ACC112 (cell line): ENCODE measurements at regions not wholly inside any gene's neighbourhood (a gene's known extent, or its start where the extent isn't known, plus 50 kb on each side); places are given as distances from the start of the nearest gene placed in this dataset.

Source experiments
- H2AFZ ChIP-seq: fragments of 200-600 bp; sonication (generic); one replicate; pipeline ENCODE4 v1.6.0; 2017; ENCODE audit warnings: antibody characterized with exemption, low read length; ENCODE audit not compliant: unreplicated experiment
- H3K27ac ChIP-seq: fragments of 200-600 bp; sonication (generic); 2 replicates; pipeline ENCODE4 v1.5.1; 2014; ENCODE audit warnings: low read depth, mild to moderate bottlenecking, antibody characterized with exemption, low read length, moderate library complexity
- H3K27me3 ChIP-seq: fragments of 200-600 bp; sonication (generic); 2 replicates; pipeline ENCODE4 v1.6.1; 2014; ENCODE audit warnings: mild to moderate bottlenecking, antibody characterized with exemption, low read length, moderate library complexity, mixed read lengths; ENCODE audit not compliant: insufficient read depth
- H3K36me3 ChIP-seq: fragments of 200-600 bp; sonication (generic); 2 replicates; pipeline ENCODE4 v1.6.1; 2016; ENCODE audit warnings: mild to moderate bottlenecking, antibody characterized with exemption, low read length, moderate library complexity, mixed read lengths; ENCODE audit not compliant: insufficient read depth
- H3K4me1 ChIP-seq: fragments of 200-600 bp; sonication (generic); one replicate; pipeline ENCODE4 v1.6.1; 2016; ENCODE audit warnings: low read length, mixed read lengths; ENCODE audit not compliant: insufficient read depth, unreplicated experiment, control insufficient read depth
- H3K4me3 ChIP-seq: fragments of 200-600 bp; sonication (generic); 2 replicates; pipeline ENCODE4 v1.5.1; 2014; ENCODE audit warnings: mild to moderate bottlenecking, low read depth, low read length
- H3K79me2 ChIP-seq: fragments of 200-600 bp; sonication (generic); one replicate; pipeline ENCODE4 v1.6.0; 2016; ENCODE audit warnings: low read length; ENCODE audit not compliant: control insufficient read depth, unreplicated experiment, insufficient read depth

- H3K79me2 ChIP-seq: no peaks in the 10 kb centered on the region
These were observed 451.5 kb upstream of the MDFIC2 start for GRCh38 chr3:70763894-70764293.

GRCh38 chr3:70757658-70758057, 445.2 kb upstream of the MDFIC2 start:
- Histone ChIP-seq H3K27me3 (no peaks in the 10 kb centered on the region), H3K4me3 (no peak overlapping the region), H3K27ac (no peak overlapping the region), H3K4me1 (no peaks in the 10 kb centered on the region), H3K36me3 (no peaks in the 10 kb centered on the region), H3K79me2 (no peaks in the 10 kb centered on the region), H2AFZ (no peak overlapping the region)

More at GRCh38 chr3:70763894-70764293, 451.5 kb upstream of the MDFIC2 start:
- Histone ChIP-seq H3K4me3 (no peak overlapping the region), H3K4me1 (no peaks in the 10 kb centered on the region), H3K27me3 (no peaks in the 10 kb centered on the region), H2AFZ (no peak overlapping the region), H3K36me3 (no peaks in the 10 kb centered on the region), H3K27ac (no peak overlapping the region)

- no peak overlapping the region for H2AFZ ChIP-seq
- no peak overlapping the region for H3K27ac ChIP-seq
- H3K4me3 ChIP-seq: no peak overlapping the region
- H3K79me2 ChIP-seq: no peaks in the 10 kb centered on the region
- H3K36me3 ChIP-seq: no peaks in the 10 kb centered on the region
- no peaks in the 10 kb centered on the region for H3K27me3 ChIP-seq
- H3K4me1 ChIP-seq: no peaks in the 10 kb centered on the region
These were observed 443.1 kb upstream of the MDFIC2 start for GRCh38 chr3:70755526-70755925.

- no peaks in the 10 kb centered on the region for H3K27me3 ChIP-seq
- no peaks in the 10 kb centered on the region for H3K4me1 ChIP-seq
- no peak overlapping the region for H3K4me3 ChIP-seq
- H3K27ac ChIP-seq: no peak overlapping the region
- no peak overlapping the region for H2AFZ ChIP-seq
- H3K79me2 ChIP-seq: no peaks in the 10 kb centered on the region
- no peaks in the 10 kb centered on the region for H3K36me3 ChIP-seq
These were observed 441.9 kb upstream of the MDFIC2 start for GRCh38 chr3:70754314-70754713.

GRCh38 chr3:70753572-70753971, 441.1 kb upstream of the MDFIC2 start:
- no peak overlapping the region for H2AFZ ChIP-seq
- no peaks in the 10 kb centered on the region for H3K79me2 ChIP-seq
- H3K27me3 ChIP-seq: no peaks in the 10 kb centered on the region
- no peak overlapping the region for H3K27ac ChIP-seq
- H3K4me1 ChIP-seq: no peaks in the 10 kb centered on the region
- no peaks in the 10 kb centered on the region for H3K36me3 ChIP-seq
- no peak overlapping the region for H3K4me3 ChIP-seq

GRCh38 chr3:70752051-70752450, 439.6 kb upstream of the MDFIC2 start:
- Histone ChIP-seq H3K27me3 (no peaks in the 10 kb centered on the region), H3K79me2 (no peaks in the 10 kb centered on the region), H3K4me1 (no peaks in the 10 kb centered on the region), H2AFZ (no peak overlapping the region), H3K4me3 (no peak overlapping the region), H3K36me3 (no peaks in the 10 kb centered on the region), H3K27ac (no peak overlapping the region)

- H3K27ac ChIP-seq: no peak overlapping the region
- no peaks in the 10 kb centered on the region for H3K4me1 ChIP-seq
- no peaks in the 10 kb centered on the region for H3K27me3 ChIP-seq
- no peak overlapping the region for H3K4me3 ChIP-seq
- no peaks in the 10 kb centered on the region for H3K79me2 ChIP-seq
- H3K36me3 ChIP-seq: no peaks in the 10 kb centered on the region
- H2AFZ ChIP-seq: no peak overlapping the region
These were observed 436.7 kb upstream of the MDFIC2 start for GRCh38 chr3:70749122-70749521.

- Histone ChIP-seq H2AFZ (no peak overlapping the region), H3K27me3 (no peaks in the 10 kb centered on the region), H3K4me3 (no peak overlapping the region), H3K27ac (no peak overlapping the region), H3K4me1 (no peaks in the 10 kb centered on the region), H3K79me2 (no peaks in the 10 kb centered on the region), H3K36me3 (no peaks in the 10 kb centered on the region)
These were observed 436.2 kb upstream of the MDFIC2 start for GRCh38 chr3:70748593-70748992.

GRCh38 chr3:70747847-70748246, 435.4 kb upstream of the MDFIC2 start:
- no peaks in the 10 kb centered on the region for H3K4me1 ChIP-seq
- no peaks in the 10 kb centered on the region for H3K36me3 ChIP-seq
- no peaks in the 10 kb centered on the region for H3K79me2 ChIP-seq
- H2AFZ ChIP-seq: no peak overlapping the region
- no peak overlapping the region for H3K27ac ChIP-seq
- no peak overlapping the region for H3K4me3 ChIP-seq
- H3K27me3 ChIP-seq: no peaks in the 10 kb centered on the region

- H3K4me3 ChIP-seq: no peak overlapping the region
- no peaks in the 10 kb centered on the region for H3K4me1 ChIP-seq
- H3K36me3 ChIP-seq: no peaks in the 10 kb centered on the region
- no peaks in the 10 kb centered on the region for H3K79me2 ChIP-seq
- H2AFZ ChIP-seq: no peak overlapping the region
- no peaks in the 10 kb centered on the region for H3K27me3 ChIP-seq
- no peak overlapping the region for H3K27ac ChIP-seq
These were observed 432.1 kb upstream of the MDFIC2 start for GRCh38 chr3:70744536-70744935.

GRCh38 chr3:70743754-70744153, 431.3 kb upstream of the MDFIC2 start:
- Histone ChIP-seq H3K27ac (no peak overlapping the region), H3K79me2 (no peaks in the 10 kb centered on the region), H3K4me1 (no peaks in the 10 kb centered on the region), H3K4me3 (no peak overlapping the region), H3K36me3 (no peaks in the 10 kb centered on the region), H3K27me3 (no peaks in the 10 kb centered on the region), H2AFZ (no peak overlapping the region)
